Body of pancreas (tissue), 4 donors: ENCODE measurements at regions not wholly inside any gene's neighbourhood (a gene's known extent, or its start where the extent isn't known, plus 50 kb on each side); places are given as distances from the start of the nearest gene placed in this dataset.
"Not testable (repeated sequence)": the region's sequence is repeated elsewhere in the genome, so short reads cannot be mapped to it uniquely, and the experiment has no call there.

ENCODE experiments used
- ATAC-seq: fragments of 150-250 bp; one replicate; pipeline ENCODE4 v1.9.1; 2016
- DNase-seq, 4 donors: peaks; one replicate each; pipeline ENCODE4 v3.0.0-alpha.2; 2019
- H3K27ac ChIP-seq, 4 donors: fragments of 200-600 bp; sonication (generic); 1 replicate in 3 of 4; 2 replicates in 1 of 4; pipeline versions ENCODE4 v1.5.1 to v1.6.1; 2016 to 2019; ENCODE audit warnings: mild to moderate bottlenecking in 1 of 4, mixed read lengths in 1 of 4, moderate library complexity in 1 of 4
- H3K27me3 ChIP-seq, 2 donors: fragments of 200-600 bp; sonication (generic); one replicate each; pipeline ENCODE4 v1.6.0; 2016; ENCODE audit warnings: mild to moderate bottlenecking in 1 of 2
- H3K36me3 ChIP-seq, 2 donors: fragments of 200-600 bp; sonication (generic); replicated peaks in 1 of 2; 2 replicates each; pipeline ENCODE4 v1.5.1; 2016; ENCODE audit warnings: low read depth in 2 of 2; ENCODE audit not compliant: insufficient read depth in 1 of 2
- H3K4me1 ChIP-seq: fragments of 200-600 bp; sonication (generic); one replicate; pipeline ENCODE4 v1.6.0; 2016
- H3K4me3 ChIP-seq, 2 donors: fragments of 200-600 bp; sonication (generic); 1 replicate in 1 of 2; 2 replicates in 1 of 2; pipeline ENCODE4 v1.5.1; 2016 to 2019
- H3K9me3 ChIP-seq, 3 donors: fragments of 200-600 bp; sonication (generic); 1 replicate in 2 of 3; 2 replicates in 1 of 3; pipeline ENCODE4 v1.5.1; 2016
- POLR2A ChIP-seq, 3 donors: fragments of 450-650 bp; IDR thresholded peaks; one replicate each; pipeline ENCODE4 v1.6.1; 2016; ENCODE audit warnings: antibody characterized with exemption in 3 of 3, mild to moderate bottlenecking in 2 of 3
- WGBS, 2 donors: methylation state at CpG; one replicate each; pipeline ENCODE4 v1.1.5; 2017; 5-methylcytosine and 5-hydroxymethylcytosine counted together
- intact Hi-C: fragments of 100-400 bp; cut with DNase I; formaldehyde crosslinking; loops from one replicate; pipeline ENCODE4 v1.15.1; 2023
- TF ChIP-seq, protein P1 (sequence below), 7 experiments: fragments of 450-650 bp in 4 of 7; fragments of 200-600 bp in 3 of 7; sonication (generic) in 3 of 7; IDR thresholded peaks; one replicate each; pipeline ENCODE4 v1.5.1; 2016 to 2019; ENCODE audit warnings: antibody characterized with exemption in 7 of 7

DNA sequence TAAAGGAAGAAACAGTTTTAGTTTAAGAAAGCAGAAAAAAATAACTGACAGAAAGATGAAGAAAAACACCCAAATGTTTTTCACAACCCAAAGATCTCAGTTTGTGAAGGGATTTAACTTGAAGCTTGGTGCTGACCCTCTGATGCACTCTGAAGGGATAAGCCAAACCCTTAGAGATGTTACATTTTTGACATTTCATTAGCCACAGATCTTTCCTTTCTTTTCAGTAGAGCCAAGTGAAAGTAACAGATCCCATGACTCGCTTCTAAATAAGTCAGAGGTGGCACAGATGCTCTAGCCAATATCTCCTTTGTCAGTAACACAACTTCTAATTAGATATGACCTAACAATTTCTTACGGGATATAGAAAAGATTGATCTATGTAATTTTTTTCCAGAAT lies 394.5 kb upstream of the EDIL3 start:
- no peak for DNase-seq
- H3K9me3 ChIP-seq, result no peaks in the 10 kb centered on the region
- no peaks in the 10 kb centered on the region for H3K4me1 ChIP-seq
- H3K27me3 ChIP-seq, result no peaks in the 10 kb centered on the region
- H3K4me3 ChIP-seq, result no peak overlapping the region
- TF ChIP-seq, protein P1, sequence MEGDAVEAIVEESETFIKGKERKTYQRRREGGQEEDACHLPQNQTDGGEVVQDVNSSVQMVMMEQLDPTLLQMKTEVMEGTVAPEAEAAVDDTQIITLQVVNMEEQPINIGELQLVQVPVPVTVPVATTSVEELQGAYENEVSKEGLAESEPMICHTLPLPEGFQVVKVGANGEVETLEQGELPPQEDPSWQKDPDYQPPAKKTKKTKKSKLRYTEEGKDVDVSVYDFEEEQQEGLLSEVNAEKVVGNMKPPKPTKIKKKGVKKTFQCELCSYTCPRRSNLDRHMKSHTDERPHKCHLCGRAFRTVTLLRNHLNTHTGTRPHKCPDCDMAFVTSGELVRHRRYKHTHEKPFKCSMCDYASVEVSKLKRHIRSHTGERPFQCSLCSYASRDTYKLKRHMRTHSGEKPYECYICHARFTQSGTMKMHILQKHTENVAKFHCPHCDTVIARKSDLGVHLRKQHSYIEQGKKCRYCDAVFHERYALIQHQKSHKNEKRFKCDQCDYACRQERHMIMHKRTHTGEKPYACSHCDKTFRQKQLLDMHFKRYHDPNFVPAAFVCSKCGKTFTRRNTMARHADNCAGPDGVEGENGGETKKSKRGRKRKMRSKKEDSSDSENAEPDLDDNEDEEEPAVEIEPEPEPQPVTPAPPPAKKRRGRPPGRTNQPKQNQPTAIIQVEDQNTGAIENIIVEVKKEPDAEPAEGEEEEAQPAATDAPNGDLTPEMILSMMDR (IDR thresholded peaks at IDR 0.05), result no peak
- TF ChIP-seq POLR2A (IDR thresholded peaks at IDR 0.05), result no peak
- no peaks in the 10 kb centered on the region for H3K36me3 ChIP-seq
- H3K27ac ChIP-seq, result no peak overlapping the region
- intact Hi-C loops, result no loop called here
- WGBS, 2 donors, result 73 to 77% methylated on average over 2 of the region's 2 CpGs
- no peak for ATAC-seq

DNA sequence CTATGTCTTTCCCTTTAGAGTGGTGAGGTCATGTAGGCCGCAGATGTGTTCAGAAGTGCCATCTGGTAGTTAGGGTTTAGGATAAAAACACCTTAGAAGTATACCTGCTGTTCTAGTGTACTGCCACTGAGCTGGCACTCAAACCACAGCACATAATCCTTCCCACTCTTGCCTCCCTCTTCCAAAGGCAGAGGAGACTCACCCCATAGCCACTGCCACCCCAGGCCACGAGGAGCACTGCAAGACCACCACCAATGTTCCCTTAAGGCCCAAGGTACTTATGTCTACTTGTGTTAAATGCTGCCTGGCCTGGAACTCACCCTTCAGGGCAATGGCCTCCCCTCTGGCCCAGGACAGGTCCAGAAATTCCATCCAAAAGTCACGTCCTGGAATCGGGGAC lies 379.5 kb upstream of the EDIL3 start:
- DNase-seq (no peak), ATAC-seq (no peak)
- no peaks in the 10 kb centered on the region for H3K27me3 ChIP-seq
- no peaks in the 10 kb centered on the region for H3K36me3 ChIP-seq
- H3K27ac ChIP-seq, result no peak overlapping the region
- H3K9me3 ChIP-seq, result no peaks in the 10 kb centered on the region
- TF ChIP-seq, protein P1 (IDR thresholded peaks at IDR 0.05), result no peak
- no peak for TF ChIP-seq POLR2A (IDR thresholded peaks at IDR 0.05)
- no peak overlapping the region for H3K4me3 ChIP-seq
- no peaks in the 10 kb centered on the region for H3K4me1 ChIP-seq
- WGBS, 2 donors, result 47 to 63% methylated on average over 4 of the region's 4 CpGs
- intact Hi-C loops, result no loop called here

DNA sequence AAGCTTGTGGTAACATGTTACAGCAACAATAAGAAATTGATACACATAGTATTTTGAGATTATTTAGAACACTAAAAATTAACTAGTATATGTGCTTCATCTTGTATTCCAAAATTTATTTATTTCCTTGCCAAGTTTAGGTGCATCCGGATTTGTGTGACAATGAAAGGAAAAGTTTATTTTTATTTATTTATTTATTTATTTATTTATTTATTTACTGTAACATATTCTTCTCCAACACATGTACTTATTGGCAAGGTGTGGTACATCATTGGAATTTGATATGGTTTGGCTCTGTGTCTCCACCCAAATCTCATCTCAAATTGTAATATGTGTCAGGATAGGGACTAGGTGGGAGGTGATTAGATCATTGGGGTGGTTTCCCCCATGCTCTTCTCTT lies 373.3 kb upstream of the EDIL3 start:
- intact Hi-C loops, result no loop called here
- Histone ChIP-seq H3K36me3 (no peaks in the 10 kb centered on the region), H3K27ac (no peak overlapping the region), H3K4me3 (no peak overlapping the region), H3K9me3 (no peaks in the 10 kb centered on the region), H3K4me1 (no peaks in the 10 kb centered on the region), H3K27me3 (no peaks in the 10 kb centered on the region)
- DNase-seq (no peak), ATAC-seq (no peak)
- TF ChIP-seq, protein P1 (IDR thresholded peaks at IDR 0.05), result no peak
- TF ChIP-seq POLR2A (IDR thresholded peaks at IDR 0.05), result no peak
- WGBS, 2 donors, result 78 to 81% methylated on average over 1 of the region's 1 CpG

DNA sequence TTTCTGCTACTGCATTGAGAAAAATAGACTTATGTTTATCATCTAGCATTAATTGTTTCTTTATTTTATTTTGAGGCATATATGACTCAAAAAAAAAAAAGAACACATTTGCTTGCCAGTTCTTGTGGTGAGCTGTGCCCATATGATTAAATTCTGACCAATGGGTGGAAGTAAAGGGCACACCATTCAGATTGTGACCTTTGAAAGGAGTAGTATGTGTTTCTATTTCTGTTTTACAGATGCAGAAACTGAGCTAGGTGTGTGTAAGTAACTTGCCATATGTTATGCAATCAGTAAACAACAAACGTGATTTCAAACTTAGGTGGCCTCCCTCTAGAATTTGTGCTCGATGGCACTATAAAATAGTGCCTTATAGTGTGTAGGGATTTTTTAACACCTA lies 368.1 kb upstream of the EDIL3 start:
- H3K27ac ChIP-seq, result no peak overlapping the region
- H3K27me3 ChIP-seq, result no peaks in the 10 kb centered on the region
- H3K4me1 ChIP-seq, result no peaks in the 10 kb centered on the region
- H3K4me3 ChIP-seq, result no peak overlapping the region
- H3K9me3 ChIP-seq, result no peaks in the 10 kb centered on the region
- DNase-seq (no peak), ATAC-seq (no peak)
- H3K36me3 ChIP-seq, result no peaks in the 10 kb centered on the region
- TF ChIP-seq, protein P1 (IDR thresholded peaks at IDR 0.05), result no peak
- no peak for TF ChIP-seq POLR2A (IDR thresholded peaks at IDR 0.05)
- intact Hi-C loops, result no loop called here
- 32 to 33% methylated on average over 2 of the region's 2 CpGs for WGBS, 2 donors

DNA sequence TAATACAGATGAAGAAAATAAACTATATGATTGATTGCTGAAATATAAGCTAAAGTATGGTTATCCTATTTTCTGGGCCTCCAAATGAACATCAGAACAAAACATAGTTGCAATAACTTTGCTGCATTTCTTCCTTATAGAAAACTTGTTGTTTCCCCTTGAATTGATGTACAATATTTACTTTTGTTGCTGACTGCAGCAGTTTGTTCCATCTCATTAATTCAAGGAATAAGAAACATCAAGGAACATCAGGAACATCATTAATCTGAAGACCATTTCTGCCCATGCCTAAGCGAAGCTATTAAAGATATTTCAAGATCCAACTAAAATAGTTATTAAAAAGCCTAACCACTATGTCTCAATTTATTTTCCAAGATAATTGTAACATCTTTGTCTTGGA lies 363.6 kb upstream of the EDIL3 start:
- TF ChIP-seq, protein P1 (IDR thresholded peaks at IDR 0.05), result no peak
- no peak for TF ChIP-seq POLR2A (IDR thresholded peaks at IDR 0.05)

DNA sequence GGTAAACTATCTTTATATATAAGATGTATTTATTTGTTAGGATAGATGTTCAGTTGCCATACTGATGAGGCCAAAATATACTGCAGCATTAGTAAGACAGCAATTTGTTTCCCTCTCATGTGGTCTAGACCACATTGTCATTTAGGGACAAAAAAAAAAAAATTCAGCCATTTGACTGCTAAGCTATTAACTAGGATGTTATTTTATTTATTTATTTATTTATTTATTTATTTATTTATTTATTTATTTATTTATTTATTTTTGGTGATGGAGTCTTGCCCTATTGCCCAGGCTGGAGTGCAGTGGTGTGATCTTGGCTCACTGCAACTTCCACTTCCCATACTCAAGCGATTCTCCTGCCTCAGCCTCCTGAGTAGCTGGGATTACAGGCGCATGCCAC lies 361.6 kb upstream of the EDIL3 start:
- H3K9me3 ChIP-seq, H3K4me3 ChIP-seq, intact Hi-C loops, ATAC-seq, H3K4me1 ChIP-seq, DNase-seq, H3K36me3 ChIP-seq, H3K27ac ChIP-seq, H3K27me3 ChIP-seq: not testable (repeated sequence)
- WGBS, 2 donors, result 90% methylated on average over 2 of the region's 2 CpGs

More for the DNA sequence above, 363.6 kb upstream of the EDIL3 start:
- WGBS, 2 donors, result 41 to 43% methylated on average over 1 of the region's 1 CpG
- intact Hi-C loops, result no loop called here
- Histone ChIP-seq H3K9me3 (no peaks in the 10 kb centered on the region), H3K36me3 (no peaks in the 10 kb centered on the region), H3K4me1 (no peaks in the 10 kb centered on the region), H3K27ac (no peak overlapping the region), H3K4me3 (no peak overlapping the region), H3K27me3 (no peaks in the 10 kb centered on the region)
- ATAC-seq (no peak), DNase-seq (no peak)
